ENCODE measurements at regions not wholly inside any gene's neighbourhood (a gene's known extent, or its start where the extent isn't known, plus 50 kb on each side); places are given as distances from the start of the nearest gene placed in this dataset.
"Not testable (repeated sequence)": the region's sequence is repeated elsewhere in the genome, so short reads cannot be mapped to it uniquely, and the experiment has no call there.

- DNase-seq: no peak
Measured at GRCh38 chr21:35561116-35561515, 499.2 kb downstream of the SETD4 start.

DNA sequence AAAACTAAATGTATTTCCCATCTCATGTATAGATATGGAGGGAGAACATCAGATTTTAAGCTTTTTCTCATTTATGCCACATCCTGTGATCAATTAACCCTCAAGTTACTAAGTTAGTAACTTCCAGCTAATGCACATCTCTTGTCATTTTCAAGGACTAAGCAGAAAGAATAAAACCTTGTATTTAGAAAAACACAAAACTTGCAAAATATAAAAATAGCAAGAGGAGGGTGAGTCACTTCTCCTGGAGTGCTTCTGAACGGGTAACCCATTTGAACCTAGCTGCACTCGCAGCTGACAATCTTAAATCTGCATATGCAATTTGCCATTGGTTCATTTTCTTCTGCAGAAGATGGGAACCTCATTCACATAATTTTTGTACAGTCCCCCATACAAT lies 500.5 kb downstream of the SETD4 start:
- DNase-seq: peak; percentile 57

DNA sequence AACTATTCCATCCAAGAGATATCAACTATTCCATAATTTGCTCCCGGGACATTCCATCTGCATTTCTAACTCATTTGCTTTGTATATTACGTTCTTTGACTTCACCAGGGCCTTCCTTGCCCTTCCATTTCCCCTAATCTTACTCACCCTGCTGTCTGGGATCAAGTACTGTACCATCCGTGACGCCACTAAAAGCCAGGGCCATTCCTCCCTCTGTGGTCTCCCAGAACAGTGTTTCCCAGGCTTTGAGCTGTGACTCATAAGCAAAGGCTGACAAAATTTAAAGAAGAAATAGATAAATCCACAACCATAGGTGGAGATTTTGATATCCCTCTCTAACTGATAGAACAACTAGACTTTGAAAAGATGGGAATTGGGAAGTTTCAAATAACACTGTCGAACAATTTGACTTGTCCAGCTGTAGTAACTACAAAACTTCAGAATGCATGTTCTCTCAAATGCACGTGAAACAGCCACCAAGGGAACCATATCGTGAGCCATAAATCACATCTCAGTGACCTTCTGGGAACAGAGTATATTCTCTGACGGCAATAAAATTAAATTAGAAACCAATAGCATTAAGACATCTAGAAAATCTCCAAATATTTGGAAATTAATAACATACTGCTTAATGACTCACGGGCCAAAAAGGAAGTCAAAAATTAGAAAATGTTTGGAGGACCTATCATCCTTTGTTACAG lies 501.0 kb downstream of the SETD4 start:
- DNase-seq: peak; percentile 97

- no peak for DNase-seq
Measured at GRCh38 chr21:35556536-35556935, 503.8 kb downstream of the SETD4 start.

DNA sequence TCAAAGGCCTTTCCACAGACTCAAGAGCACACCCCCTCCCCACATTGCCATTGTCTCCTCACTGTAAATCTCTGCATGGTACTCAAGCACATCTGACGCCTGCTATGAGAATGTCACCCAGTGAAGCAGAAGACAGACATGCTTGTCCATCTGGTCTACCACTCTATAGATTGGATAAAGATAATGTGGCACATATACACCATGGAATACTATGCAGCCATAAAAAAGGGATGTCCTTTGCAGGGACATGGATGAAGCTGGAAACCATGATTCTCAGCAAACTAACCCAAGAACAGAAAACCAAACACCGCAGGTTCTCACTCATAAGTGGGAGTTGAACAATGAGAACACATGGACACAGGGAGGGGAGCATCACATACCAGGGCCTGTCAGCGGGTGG lies 503.4 kb upstream of the RUNX1 start:
- DNase-seq: not testable (repeated sequence)

- no peak for DNase-seq
Measured at GRCh38 chr21:35548904-35549615, 500.0 kb upstream of the RUNX1 start.

GRCh38 chr21:35547946-35548774 lies 499.1 kb upstream of the RUNX1 start:
- DNase-seq: no peak

- no peak for DNase-seq
Measured at GRCh38 chr21:35543746-35544145, 494.6 kb upstream of the RUNX1 start.

GRCh38 chr21:35540950-35541638 lies 492.0 kb upstream of the RUNX1 start:
- peak; percentile 96 for DNase-seq

DNA sequence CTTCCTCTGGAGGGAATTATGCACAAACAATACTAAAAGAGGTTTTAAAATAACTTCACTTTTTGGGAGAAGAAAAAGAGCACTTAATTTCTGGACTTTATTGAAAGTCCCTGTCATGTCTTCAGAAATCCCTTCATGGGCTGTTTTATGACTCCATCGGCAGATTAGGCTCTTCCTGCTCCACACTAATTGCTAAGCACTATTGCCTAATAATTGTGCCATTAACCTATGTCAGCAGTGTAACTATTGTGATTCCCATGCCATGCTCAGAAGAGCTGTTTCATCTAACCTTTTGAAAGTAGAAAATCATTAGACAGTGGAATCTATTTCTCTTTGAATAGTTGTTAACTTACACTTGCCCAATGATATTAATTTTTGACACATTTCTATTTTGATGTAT lies 489.3 kb upstream of the RUNX1 start:
- no peak for DNase-seq

DNA sequence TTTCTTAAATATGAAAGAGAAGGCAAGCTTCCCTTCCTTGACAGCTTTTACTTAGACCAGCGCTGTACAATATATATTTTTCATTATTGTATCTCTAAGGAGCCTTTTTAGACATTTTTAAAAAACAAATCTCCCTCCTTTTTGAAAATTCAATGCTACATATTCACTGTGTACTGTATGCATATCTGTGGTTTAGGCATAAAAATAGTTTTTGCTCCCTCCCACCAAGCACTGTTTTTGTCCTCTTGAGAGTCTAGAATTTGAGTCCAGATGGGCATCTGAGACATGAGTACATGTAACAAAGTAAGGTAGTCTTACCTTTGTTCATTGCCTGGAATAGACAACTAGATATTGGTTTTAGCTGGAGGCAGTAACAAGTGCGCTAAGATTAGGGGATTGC lies 488.5 kb upstream of the RUNX1 start:
- peak; percentile 18 for DNase-seq

GRCh38 chr21:35533893-35534292 lies 484.8 kb upstream of the RUNX1 start:
- no peak for DNase-seq

DNA sequence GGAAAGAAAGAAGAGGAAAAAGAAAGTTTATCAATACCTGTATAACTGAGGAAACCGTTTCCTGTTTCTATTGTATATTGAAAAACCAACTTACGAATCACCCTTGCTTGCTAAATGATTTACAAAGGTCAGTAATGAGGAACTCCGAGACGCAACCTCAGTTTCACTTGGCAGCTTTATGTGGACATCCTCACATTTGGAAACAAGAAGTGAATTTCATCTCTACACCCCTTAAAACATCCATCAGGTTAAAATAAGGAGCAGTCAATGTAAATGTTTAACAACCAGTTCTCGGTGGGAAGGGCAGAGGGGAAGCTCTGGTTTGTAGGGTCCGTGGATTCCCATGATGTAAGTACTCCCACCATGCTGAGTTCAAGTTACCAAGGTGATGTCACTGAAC lies 481.7 kb upstream of the RUNX1 start:
- DNase-seq: no peak

DNA sequence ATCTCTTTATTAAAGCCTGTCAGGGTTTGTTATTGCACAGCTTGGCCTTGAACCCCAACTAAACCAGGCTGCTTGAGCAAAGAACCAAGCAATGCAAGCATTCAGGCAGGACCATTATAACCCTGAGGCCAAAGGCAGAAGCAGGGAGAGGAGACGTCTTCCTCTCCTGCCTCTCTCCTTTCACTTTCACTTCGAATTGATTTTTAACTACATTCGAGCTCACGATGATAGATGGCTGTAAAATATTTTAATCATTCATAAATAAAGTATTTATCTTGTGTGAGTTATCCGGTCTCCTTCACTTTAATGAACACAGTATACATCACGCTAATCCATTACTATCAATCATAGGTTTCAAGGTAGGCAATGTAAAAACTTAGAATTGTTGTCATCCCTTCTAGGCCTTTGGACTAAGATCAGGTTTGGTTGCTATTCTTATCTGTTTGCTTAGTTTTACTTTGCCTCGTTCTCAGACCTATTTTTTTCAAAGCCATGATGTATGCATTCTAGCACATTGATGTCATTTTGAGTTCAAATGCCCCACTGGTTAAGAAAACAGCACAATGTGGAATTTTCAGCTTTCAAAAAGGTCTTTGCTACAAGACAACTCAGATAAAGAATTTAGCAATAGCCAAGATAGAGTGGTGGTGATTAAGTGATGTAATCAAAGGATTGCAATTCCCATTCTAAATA lies 480.2 kb upstream of the RUNX1 start:
- DNase-seq: peak; percentile 47

GRCh38 chr21:35528116-35529042 lies 479.3 kb upstream of the RUNX1 start:
- DNase-seq: peak; percentile 22

DNA sequence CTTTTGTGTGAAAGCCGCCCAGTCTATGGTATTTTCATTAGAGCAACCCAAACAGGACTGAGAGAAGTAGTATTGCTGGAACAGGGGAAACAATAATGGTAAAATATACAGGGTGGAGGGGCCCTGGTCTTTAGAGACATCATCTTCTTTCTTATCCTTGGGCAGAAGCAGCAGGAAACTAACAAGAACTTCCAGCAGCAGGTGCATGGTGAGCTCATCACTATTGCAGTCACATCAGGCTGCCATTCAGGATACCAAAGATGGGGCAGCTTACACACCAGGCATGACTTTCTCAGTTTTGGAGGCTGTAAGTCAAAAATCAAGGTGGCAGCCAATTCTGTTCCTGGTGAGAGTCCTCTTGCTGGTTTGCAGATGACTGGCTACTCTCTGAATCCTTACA lies 478.3 kb upstream of the RUNX1 start:
- no peak for DNase-seq

GRCh38 chr21:35525443-35525842 lies 476.3 kb upstream of the RUNX1 start:
- DNase-seq: no peak

DNA sequence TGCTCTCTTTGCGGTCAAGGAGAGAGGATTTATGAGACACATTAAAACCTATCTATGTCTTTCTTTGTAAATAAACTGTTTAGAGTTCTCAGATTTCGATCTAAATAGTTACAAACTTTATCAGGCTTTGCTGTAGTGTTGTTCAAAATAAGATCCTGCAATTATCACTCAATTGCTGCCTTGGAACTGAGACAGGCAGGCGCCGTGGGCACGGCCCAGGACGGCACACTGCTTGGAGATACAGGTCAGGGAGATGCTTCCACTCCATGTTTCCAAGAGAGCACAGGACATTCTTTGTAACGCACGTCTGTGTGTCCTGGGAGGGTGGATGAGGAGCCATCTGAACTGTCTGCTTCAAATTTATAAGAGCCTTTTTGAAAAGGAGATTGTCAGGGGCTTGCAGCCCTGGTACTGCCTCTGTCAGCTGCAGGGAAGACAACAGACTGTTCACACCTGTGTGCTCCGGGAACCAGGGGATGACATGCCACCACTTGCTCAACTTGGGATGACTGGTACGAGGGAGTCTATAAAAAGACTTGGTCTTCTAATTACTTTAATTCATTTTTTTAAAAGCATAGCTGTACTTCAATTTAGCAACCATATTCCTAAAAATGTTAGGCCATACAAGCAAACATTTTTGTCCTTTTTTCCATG lies 472.9 kb upstream of the RUNX1 start:
- no peak for DNase-seq

DNA sequence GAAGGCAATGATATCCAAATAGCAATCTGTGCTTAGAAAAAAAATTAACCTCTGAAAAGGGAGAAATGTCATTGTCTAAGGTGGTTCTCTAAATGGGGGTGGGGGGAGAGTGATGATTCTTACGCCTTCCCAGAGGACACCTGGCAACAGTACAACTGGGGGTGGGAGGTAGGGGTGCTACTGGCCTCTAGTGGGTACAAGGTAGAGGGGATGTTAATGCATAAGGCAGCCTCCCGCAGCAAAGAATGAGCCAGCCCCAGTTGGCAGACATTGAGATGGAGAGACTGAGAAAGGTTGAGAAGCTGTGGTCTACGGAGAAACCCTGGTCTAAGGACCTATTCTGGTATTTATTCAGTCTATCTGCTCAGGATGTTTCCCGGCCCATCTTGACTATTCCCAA lies 472.2 kb upstream of the RUNX1 start:
- no peak for DNase-seq

DNA sequence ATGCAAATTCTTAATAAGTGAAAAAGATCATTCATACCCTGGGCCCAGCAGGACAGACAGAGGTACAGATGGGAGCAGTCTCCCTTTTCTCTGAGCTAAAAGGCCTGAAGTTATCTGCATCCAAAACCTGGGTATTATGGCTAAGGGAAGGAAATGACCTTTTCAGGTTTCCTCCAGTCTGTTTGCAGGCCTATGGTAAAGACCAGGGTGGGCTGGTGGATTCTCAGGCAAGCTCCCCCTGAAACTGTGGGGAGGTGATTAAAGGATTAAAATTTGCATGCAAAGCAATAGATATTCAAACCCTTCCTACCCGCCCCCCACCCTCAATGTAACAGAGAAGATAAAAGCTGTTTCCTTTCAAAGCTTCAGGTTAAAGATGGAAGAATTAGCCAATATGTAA lies 471.8 kb upstream of the RUNX1 start:
- DNase-seq: no peak

- DNase-seq: no peak
Measured at GRCh38 chr21:35520302-35520701, 471.2 kb upstream of the RUNX1 start.

Measured in fibroblast of skin of scalp (primary cell).